HL-60 (cell line): ENCODE measurements at regions not wholly inside any gene's neighbourhood (a gene's known extent, or its start where the extent isn't known, plus 50 kb on each side); places are given as distances from the start of the nearest gene placed in this dataset.

ENCODE experiments used
- DNase-seq, 2 experiments: peaks; one replicate each; pipeline ENCODE4 v3.0.0-alpha.2; 2010 to 2020; ENCODE audit warnings: low read depth in 1 of 2, low spot score in 1 of 2
- H3K27ac ChIP-seq: fragments of 250-450 bp; sonication (Bioruptor Pico); replicated peaks from 2 replicates; pipeline ENCODE4 v1.5.1; 2020; ENCODE audit warnings: mild to moderate bottlenecking, moderate library complexity
- H3K27me3 ChIP-seq: fragments of 250-450 bp; sonication (Bioruptor Pico); 2 replicates; pipeline ENCODE4 v1.5.1; 2021; ENCODE audit warnings: mild to moderate bottlenecking, moderate library complexity; ENCODE audit not compliant: insufficient read depth, poor library complexity, severe bottlenecking
- H3K4me3 ChIP-seq: replicated peaks from 2 replicates; pipeline ENCODE4 v1.5.1; 2011; ENCODE audit warnings: mild to moderate bottlenecking, control low read depth, low read length; ENCODE audit not compliant: insufficient read depth
- GABPA ChIP-seq: IDR thresholded peaks from 2 replicates; pipeline ENCODE4 v1.6.1; 2012; ENCODE audit warnings: low read depth
- POLR2AphosphoS5 ChIP-seq: IDR thresholded peaks from 2 replicates; pipeline ENCODE4 v1.6.1; 2012; ENCODE audit warnings: low read depth
- SPI1 ChIP-seq: IDR thresholded peaks from 2 replicates; pipeline ENCODE4 v1.6.1; 2012; ENCODE audit warnings: low read depth, mild to moderate bottlenecking, borderline replicate concordance
- TF ChIP-seq, protein P1 (sequence below): IDR thresholded peaks from 2 replicates; pipeline ENCODE4 v1.6.1; 2012; ENCODE audit warnings: low read depth; ENCODE audit not compliant: insufficient replicate concordance
- TF ChIP-seq, protein P2 (sequence below): IDR thresholded peaks from one replicate; pipeline ENCODE4 v1.5.1; 2011; ENCODE audit warnings: low read length, control low read depth, inconsistent platforms; ENCODE audit not compliant: insufficient read depth

DNA sequence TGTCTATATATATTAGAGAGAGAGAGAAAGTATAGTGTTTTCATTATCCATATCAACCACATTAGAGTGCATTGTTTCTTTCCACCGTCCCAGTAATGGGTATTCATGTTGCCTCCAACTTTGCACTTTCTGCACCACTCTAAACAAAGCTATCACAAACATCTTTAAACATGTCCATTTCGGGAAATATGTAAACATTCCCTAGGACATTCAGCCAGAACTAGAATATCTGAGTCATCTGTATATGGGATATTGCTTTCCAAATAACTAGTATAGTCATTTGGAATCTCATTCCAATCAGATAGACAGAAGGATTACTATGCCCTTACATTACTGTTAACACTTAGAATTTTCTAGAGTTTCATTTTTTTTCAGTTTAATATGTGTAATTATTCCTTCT, 914.9 kb upstream of the EPHA6 start:
- Histone ChIP-seq H3K4me3 (no peak overlapping the region), H3K27me3 (no peaks in the 10 kb centered on the region), H3K27ac (no peak overlapping the region)
- no peak for DNase-seq
- no peak for TF ChIP-seq POLR2AphosphoS5
- TF ChIP-seq, protein P1, sequence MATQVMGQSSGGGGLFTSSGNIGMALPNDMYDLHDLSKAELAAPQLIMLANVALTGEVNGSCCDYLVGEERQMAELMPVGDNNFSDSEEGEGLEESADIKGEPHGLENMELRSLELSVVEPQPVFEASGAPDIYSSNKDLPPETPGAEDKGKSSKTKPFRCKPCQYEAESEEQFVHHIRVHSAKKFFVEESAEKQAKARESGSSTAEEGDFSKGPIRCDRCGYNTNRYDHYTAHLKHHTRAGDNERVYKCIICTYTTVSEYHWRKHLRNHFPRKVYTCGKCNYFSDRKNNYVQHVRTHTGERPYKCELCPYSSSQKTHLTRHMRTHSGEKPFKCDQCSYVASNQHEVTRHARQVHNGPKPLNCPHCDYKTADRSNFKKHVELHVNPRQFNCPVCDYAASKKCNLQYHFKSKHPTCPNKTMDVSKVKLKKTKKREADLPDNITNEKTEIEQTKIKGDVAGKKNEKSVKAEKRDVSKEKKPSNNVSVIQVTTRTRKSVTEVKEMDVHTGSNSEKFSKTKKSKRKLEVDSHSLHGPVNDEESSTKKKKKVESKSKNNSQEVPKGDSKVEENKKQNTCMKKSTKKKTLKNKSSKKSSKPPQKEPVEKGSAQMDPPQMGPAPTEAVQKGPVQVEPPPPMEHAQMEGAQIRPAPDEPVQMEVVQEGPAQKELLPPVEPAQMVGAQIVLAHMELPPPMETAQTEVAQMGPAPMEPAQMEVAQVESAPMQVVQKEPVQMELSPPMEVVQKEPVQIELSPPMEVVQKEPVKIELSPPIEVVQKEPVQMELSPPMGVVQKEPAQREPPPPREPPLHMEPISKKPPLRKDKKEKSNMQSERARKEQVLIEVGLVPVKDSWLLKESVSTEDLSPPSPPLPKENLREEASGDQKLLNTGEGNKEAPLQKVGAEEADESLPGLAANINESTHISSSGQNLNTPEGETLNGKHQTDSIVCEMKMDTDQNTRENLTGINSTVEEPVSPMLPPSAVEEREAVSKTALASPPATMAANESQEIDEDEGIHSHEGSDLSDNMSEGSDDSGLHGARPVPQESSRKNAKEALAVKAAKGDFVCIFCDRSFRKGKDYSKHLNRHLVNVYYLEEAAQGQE = no peak
- no peak for TF ChIP-seq SPI1
- TF ChIP-seq GABPA = no peak
- TF ChIP-seq, protein P2, sequence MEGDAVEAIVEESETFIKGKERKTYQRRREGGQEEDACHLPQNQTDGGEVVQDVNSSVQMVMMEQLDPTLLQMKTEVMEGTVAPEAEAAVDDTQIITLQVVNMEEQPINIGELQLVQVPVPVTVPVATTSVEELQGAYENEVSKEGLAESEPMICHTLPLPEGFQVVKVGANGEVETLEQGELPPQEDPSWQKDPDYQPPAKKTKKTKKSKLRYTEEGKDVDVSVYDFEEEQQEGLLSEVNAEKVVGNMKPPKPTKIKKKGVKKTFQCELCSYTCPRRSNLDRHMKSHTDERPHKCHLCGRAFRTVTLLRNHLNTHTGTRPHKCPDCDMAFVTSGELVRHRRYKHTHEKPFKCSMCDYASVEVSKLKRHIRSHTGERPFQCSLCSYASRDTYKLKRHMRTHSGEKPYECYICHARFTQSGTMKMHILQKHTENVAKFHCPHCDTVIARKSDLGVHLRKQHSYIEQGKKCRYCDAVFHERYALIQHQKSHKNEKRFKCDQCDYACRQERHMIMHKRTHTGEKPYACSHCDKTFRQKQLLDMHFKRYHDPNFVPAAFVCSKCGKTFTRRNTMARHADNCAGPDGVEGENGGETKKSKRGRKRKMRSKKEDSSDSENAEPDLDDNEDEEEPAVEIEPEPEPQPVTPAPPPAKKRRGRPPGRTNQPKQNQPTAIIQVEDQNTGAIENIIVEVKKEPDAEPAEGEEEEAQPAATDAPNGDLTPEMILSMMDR = no peak

DNA sequence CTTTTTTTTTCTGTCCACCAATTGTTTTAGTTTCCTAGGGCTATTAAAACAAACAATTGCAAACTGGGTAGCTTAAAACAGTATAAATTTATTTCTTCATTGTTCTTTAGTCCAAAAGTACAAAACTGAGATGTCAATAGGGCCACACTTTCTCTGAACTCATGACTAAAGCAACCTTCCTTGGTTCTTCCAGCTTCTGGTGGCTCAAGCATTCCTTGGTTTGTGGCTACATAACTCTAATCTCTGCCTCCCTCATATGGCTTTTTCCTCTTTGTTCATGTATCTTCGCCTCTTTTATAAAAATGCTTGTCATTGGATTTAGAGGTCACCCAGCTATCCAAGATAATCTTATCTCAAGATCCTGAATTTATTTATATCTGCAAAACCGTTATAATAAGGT, 914.5 kb upstream of the EPHA6 start:
- no peak overlapping the region for H3K27ac ChIP-seq
- H3K4me3 ChIP-seq = no peak overlapping the region
- no peak for DNase-seq
- TF ChIP-seq, protein P2 = no peak
- TF ChIP-seq SPI1 (no peak), POLR2AphosphoS5 (no peak), GABPA (no peak)
- TF ChIP-seq, protein P1 = no peak
- no peaks in the 10 kb centered on the region for H3K27me3 ChIP-seq

DNA sequence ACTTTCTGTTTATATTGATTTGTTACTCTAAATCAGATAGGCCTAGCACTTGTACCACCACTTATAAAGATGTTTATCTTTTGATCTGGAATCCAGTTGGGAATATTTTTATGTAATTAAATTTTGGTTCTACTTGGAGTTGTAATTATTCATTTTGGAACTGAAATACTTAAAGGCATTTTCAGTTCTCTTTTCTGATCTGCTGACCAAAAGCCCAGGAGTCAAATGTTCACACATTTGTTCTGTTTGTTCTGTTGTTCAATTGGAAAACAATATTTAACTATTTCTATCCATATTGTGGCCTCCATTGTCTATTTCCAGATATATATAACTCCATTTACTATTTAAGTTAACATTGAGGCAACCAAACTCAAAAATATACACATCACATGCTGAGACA, 912.4 kb upstream of the EPHA6 start:
- no peak for DNase-seq
- TF ChIP-seq, protein P2 = no peak
- no peak for TF ChIP-seq GABPA
- TF ChIP-seq, protein P1 = no peak
- TF ChIP-seq SPI1 = no peak
- no peak for TF ChIP-seq POLR2AphosphoS5
- H3K4me3 ChIP-seq = no peak overlapping the region
- H3K27me3 ChIP-seq = no peaks in the 10 kb centered on the region
- no peak overlapping the region for H3K27ac ChIP-seq
